WTC11 (cell line): ENCODE measurements at regions not wholly inside any gene's neighbourhood (a gene's known extent, or its start where the extent isn't known, plus 50 kb on each side); places are given as distances from the start of the nearest gene placed in this dataset.

Experiments used
- ATF3 ChIP-seq: sonication (generic); formaldehyde crosslinking; conservative IDR thresholded peaks from 2 replicates; pipeline ENCODE4 v1.8.1; 2022; ENCODE audit warnings: mild to moderate bottlenecking, missing genetic modification reagents
- CTCF ChIP-seq: fragments of 200-600 bp; IDR thresholded peaks from 2 replicates; pipeline ENCODE4 v1.8.0; 2022; ENCODE audit warnings: antibody characterized with exemption
- ESRRA ChIP-seq: sonication (generic); formaldehyde crosslinking; IDR thresholded peaks from 2 replicates; pipeline ENCODE4 v1.8.1; 2022; ENCODE audit warnings: mild to moderate bottlenecking, missing genetic modification reagents, borderline replicate concordance
- NR2C2 ChIP-seq: sonication (generic); formaldehyde crosslinking; IDR thresholded peaks from 2 replicates; pipeline ENCODE4 v1.8.0; 2022; ENCODE audit warnings: mild to moderate bottlenecking, missing genetic modification reagents
- PREB ChIP-seq: sonication (generic); formaldehyde crosslinking; IDR thresholded peaks from 2 replicates; pipeline ENCODE4 v1.8.1; 2022; ENCODE audit warnings: mild to moderate bottlenecking, missing genetic modification reagents, moderate library complexity, borderline replicate concordance
- SP1 ChIP-seq: sonication (generic); formaldehyde crosslinking; conservative IDR thresholded peaks from 2 replicates; pipeline ENCODE4 v1.8.1; 2022; ENCODE audit warnings: missing genetic modification reagents

GRCh38 chr12:131491916-131492490 lies 218.9 kb upstream of the SFSWAP start:
- TF ChIP-seq CTCF (no peak), PREB (no peak), ESRRA (no peak), SP1 (CRISPR knock-in tag) (no peak), NR2C2 (no peak), ATF3 (CRISPR knock-in tag) (no peak)
